ENCODE measurements at regions not wholly inside any gene's neighbourhood (a gene's known extent, or its start where the extent isn't known, plus 50 kb on each side); places are given as distances from the start of the nearest gene placed in this dataset.

GRCh38 chr13:78753435-78753834 is 94.5 kb upstream of the OBI1 start:
- H3K4me1 Mint-ChIP-seq: no peaks in the 10 kb centered on the region
- H3K4me1 ChIP-seq (ENCODE audit: control insufficient read depth in 2 of 2, insufficient read depth in 2 of 2, low read length in 2 of 2): no peaks in the 10 kb centered on the region
- H3K4me3 ChIP-seq (ENCODE audit: control extremely low read depth in 1 of 5, extremely low read depth in 1 of 5, insufficient read depth in 1 of 5, low read depth in 2 of 5, low read length in 4 of 5): no peak overlapping the region
- H4K20me1 ChIP-seq (ENCODE audit: control insufficient read depth, insufficient read depth, low read length, poor library complexity, severe bottlenecking): no peaks in the 10 kb centered on the region
- no peak overlapping the region for H3K4me3 Mint-ChIP-seq
- no peak for ATAC-seq (ENCODE audit: low read depth)
- H3K27me3 Mint-ChIP-seq: peaks cover 22% of the 10 kb centered on the region
- H3K27ac ChIP-seq (ENCODE audit: low read length in 2 of 2): no peak overlapping the region
- no peaks in the 10 kb centered on the region for H3K79me2 ChIP-seq (ENCODE audit: control insufficient read depth, insufficient read depth, low read length)
- DNase-seq: no peak
- no peaks in the 10 kb centered on the region for H3K9me3 ChIP-seq (ENCODE audit: control extremely low read depth in 1 of 3, control insufficient read depth in 2 of 3, insufficient read depth in 1 of 3, low read length in 2 of 3)
- no peak overlapping the region for H3K27ac Mint-ChIP-seq
- H2AFZ ChIP-seq (ENCODE audit: insufficient read depth, low read depth, low read length, poor library complexity, severe bottlenecking): no peak overlapping the region
- H3K27me3 ChIP-seq (replicated peaks in 1 of 4; ENCODE audit: control extremely low read depth in 1 of 4, control insufficient read depth in 3 of 4, insufficient read depth in 4 of 4, low read length in 3 of 4): peaks cover 0 to 5% (median 0%) of the 10 kb centered on the region in 4 experiments
- H3K9me3 Mint-ChIP-seq (ENCODE audit: insufficient read depth): no peaks in the 10 kb centered on the region
- ChIA-PET CTCF (no interaction called here), POLR2A (no interaction called here)
- no peak overlapping the region for H3K4me2 ChIP-seq (replicated peaks; ENCODE audit: low read depth, low read length, poor library complexity, severe bottlenecking)
- H3K9ac ChIP-seq (ENCODE audit: low read length): no peak overlapping the region
- no peak for TF ChIP-seq EZH2 (IDR thresholded peaks at IDR 0.05; ENCODE audit: borderline replicate concordance, insufficient read depth, low read depth, low read length, poor library complexity, severe bottlenecking)
- intact Hi-C loops (cut with micrococcal nuclease): no loop called here
- H3K36me3 ChIP-seq (replicated peaks in 1 of 2; ENCODE audit: control extremely low read depth in 1 of 2, control insufficient read depth in 1 of 2, extremely low read depth in 1 of 2, insufficient read depth in 2 of 2, low read length in 1 of 2): no peaks in the 10 kb centered on the region
- 60% methylated on average over 1 of the region's 1 CpG for WGBS (ENCODE audit: insufficient coverage)

- Histone ChIP-seq H3K27me3 (replicated peaks in 1 of 4; ENCODE audit: control extremely low read depth in 1 of 4, control insufficient read depth in 3 of 4, insufficient read depth in 4 of 4, low read length in 3 of 4) (no peaks in the 10 kb centered on the region), H3K27ac (ENCODE audit: low read length in 2 of 2) (no peak overlapping the region), H3K36me3 (replicated peaks in 1 of 2; ENCODE audit: control extremely low read depth in 1 of 2, control insufficient read depth in 1 of 2, extremely low read depth in 1 of 2, insufficient read depth in 2 of 2, low read length in 1 of 2) (no peaks in the 10 kb centered on the region), H4K20me1 (ENCODE audit: control insufficient read depth, insufficient read depth, low read length, poor library complexity, severe bottlenecking) (no peaks in the 10 kb centered on the region), H3K4me3 (ENCODE audit: control extremely low read depth in 1 of 5, extremely low read depth in 1 of 5, insufficient read depth in 1 of 5, low read depth in 2 of 5, low read length in 4 of 5) (no peak overlapping the region), H3K4me1 (ENCODE audit: control insufficient read depth in 2 of 2, insufficient read depth in 2 of 2, low read length in 2 of 2) (no peaks in the 10 kb centered on the region), H3K9ac (ENCODE audit: low read length) (no peak overlapping the region), H3K9me3 (ENCODE audit: control extremely low read depth in 1 of 3, control insufficient read depth in 2 of 3, insufficient read depth in 1 of 3, low read length in 2 of 3) (no peaks in the 10 kb centered on the region), H2AFZ (ENCODE audit: insufficient read depth, low read depth, low read length, poor library complexity, severe bottlenecking) (no peak overlapping the region), H3K4me2 (replicated peaks; ENCODE audit: low read depth, low read length, poor library complexity, severe bottlenecking) (no peak overlapping the region), H3K79me2 (ENCODE audit: control insufficient read depth, insufficient read depth, low read length) (no peaks in the 10 kb centered on the region)
- intact Hi-C loops (cut with micrococcal nuclease): no loop called here
- ChIA-PET CTCF (no interaction called here), POLR2A (no interaction called here)
- Mint-ChIP-seq H3K4me1 (no peaks in the 10 kb centered on the region), H3K4me3 (no peak overlapping the region), H3K9me3 (ENCODE audit: insufficient read depth) (no peaks in the 10 kb centered on the region), H3K27me3 (peaks cover 17% of the 10 kb centered on the region), H3K27ac (no peak overlapping the region)
- no CpG with 5 or more reads among the region's 2 CpGs for WGBS (ENCODE audit: insufficient coverage)
- TF ChIP-seq EZH2 (IDR thresholded peaks at IDR 0.05; ENCODE audit: borderline replicate concordance, insufficient read depth, low read depth, low read length, poor library complexity, severe bottlenecking): no peak
- no peak for TF ChIP-seq CTCF (IDR thresholded peaks at IDR 0.05)
- ATAC-seq (ENCODE audit: low read depth): no peak
- DNase-seq: no peak
These were observed 91.8 kb upstream of the OBI1 start for GRCh38 chr13:78750735-78751134.
